Progenitor cell of endocrine pancreas (in vitro differentiated cells): ENCODE measurements at regions not wholly inside any gene's neighbourhood (a gene's known extent, or its start where the extent isn't known, plus 50 kb on each side); places are given as distances from the start of the nearest gene placed in this dataset.
A peak's percentile ranks its signal among the peaks of the same experiment; 100 is the strongest.
"Not testable (repeated sequence)": the region's sequence is repeated elsewhere in the genome, so short reads cannot be mapped to it uniquely, and the experiment has no call there.

Experiments used
- DNase-seq: peaks from one replicate; pipeline ENCODE4 v3.0.0; 2021; ENCODE audit warnings: low spot score; ENCODE audit not compliant: unreplicated experiment
- H3K27ac Mint-ChIP-seq: 2 replicates; pipeline ENCODE4 v1.8.0; 2021; ENCODE audit warnings: mild to moderate bottlenecking, moderate library complexity, mixed read lengths
- H3K27me3 Mint-ChIP-seq: 2 replicates; pipeline ENCODE4 v1.8.0; 2021; ENCODE audit warnings: mixed read lengths
- H3K36me3 Mint-ChIP-seq: 2 replicates; pipeline ENCODE4 v1.8.0; 2022; ENCODE audit warnings: mixed read lengths; ENCODE audit not compliant: insufficient read depth
- H3K4me1 Mint-ChIP-seq: 2 replicates; pipeline ENCODE4 v1.8.0; 2021; ENCODE audit warnings: low read depth, mixed read lengths
- H3K4me3 Mint-ChIP-seq: 2 replicates; pipeline ENCODE4 v1.8.0; 2021; ENCODE audit warnings: low read depth, mild to moderate bottlenecking, moderate library complexity, mixed read lengths
- H3K9me3 Mint-ChIP-seq: 2 replicates; pipeline ENCODE4 v1.8.0; 2021; ENCODE audit warnings: low read depth, mixed read lengths
- TF ChIP-seq, protein P1 (sequence below): fragments of 200-600 bp; sonication (generic); IDR thresholded peaks from one replicate; pipeline ENCODE4 v1.5.0; 2021; ENCODE audit warnings: antibody characterized with exemption, mild to moderate bottlenecking; ENCODE audit not compliant: unreplicated experiment

GRCh38 chr7:43054052-43054722, 58.3 kb upstream of the HECW1 start:
- Mint-ChIP-seq H3K36me3 (no peaks in the 10 kb centered on the region), H3K4me3 (no peak overlapping the region), H3K9me3 (peaks cover 20% of the 10 kb centered on the region), H3K27ac (no peak overlapping the region), H3K4me1 (no peaks in the 10 kb centered on the region), H3K27me3 (no peaks in the 10 kb centered on the region)
- DNase-seq: no peak
- TF ChIP-seq, protein P1, sequence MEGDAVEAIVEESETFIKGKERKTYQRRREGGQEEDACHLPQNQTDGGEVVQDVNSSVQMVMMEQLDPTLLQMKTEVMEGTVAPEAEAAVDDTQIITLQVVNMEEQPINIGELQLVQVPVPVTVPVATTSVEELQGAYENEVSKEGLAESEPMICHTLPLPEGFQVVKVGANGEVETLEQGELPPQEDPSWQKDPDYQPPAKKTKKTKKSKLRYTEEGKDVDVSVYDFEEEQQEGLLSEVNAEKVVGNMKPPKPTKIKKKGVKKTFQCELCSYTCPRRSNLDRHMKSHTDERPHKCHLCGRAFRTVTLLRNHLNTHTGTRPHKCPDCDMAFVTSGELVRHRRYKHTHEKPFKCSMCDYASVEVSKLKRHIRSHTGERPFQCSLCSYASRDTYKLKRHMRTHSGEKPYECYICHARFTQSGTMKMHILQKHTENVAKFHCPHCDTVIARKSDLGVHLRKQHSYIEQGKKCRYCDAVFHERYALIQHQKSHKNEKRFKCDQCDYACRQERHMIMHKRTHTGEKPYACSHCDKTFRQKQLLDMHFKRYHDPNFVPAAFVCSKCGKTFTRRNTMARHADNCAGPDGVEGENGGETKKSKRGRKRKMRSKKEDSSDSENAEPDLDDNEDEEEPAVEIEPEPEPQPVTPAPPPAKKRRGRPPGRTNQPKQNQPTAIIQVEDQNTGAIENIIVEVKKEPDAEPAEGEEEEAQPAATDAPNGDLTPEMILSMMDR: no peak

- no peaks in the 10 kb centered on the region for H3K27me3 Mint-ChIP-seq
- no peak overlapping the region for H3K4me3 Mint-ChIP-seq
- no peak for DNase-seq
- H3K9me3 Mint-ChIP-seq: peaks cover 7% of the 10 kb centered on the region
- no peaks in the 10 kb centered on the region for H3K36me3 Mint-ChIP-seq
- H3K27ac Mint-ChIP-seq: no peak overlapping the region
- TF ChIP-seq, protein P1: no peak
- no peaks in the 10 kb centered on the region for H3K4me1 Mint-ChIP-seq
Measured at GRCh38 chr7:43057141-43057540, 55.3 kb upstream of the HECW1 start.

DNA sequence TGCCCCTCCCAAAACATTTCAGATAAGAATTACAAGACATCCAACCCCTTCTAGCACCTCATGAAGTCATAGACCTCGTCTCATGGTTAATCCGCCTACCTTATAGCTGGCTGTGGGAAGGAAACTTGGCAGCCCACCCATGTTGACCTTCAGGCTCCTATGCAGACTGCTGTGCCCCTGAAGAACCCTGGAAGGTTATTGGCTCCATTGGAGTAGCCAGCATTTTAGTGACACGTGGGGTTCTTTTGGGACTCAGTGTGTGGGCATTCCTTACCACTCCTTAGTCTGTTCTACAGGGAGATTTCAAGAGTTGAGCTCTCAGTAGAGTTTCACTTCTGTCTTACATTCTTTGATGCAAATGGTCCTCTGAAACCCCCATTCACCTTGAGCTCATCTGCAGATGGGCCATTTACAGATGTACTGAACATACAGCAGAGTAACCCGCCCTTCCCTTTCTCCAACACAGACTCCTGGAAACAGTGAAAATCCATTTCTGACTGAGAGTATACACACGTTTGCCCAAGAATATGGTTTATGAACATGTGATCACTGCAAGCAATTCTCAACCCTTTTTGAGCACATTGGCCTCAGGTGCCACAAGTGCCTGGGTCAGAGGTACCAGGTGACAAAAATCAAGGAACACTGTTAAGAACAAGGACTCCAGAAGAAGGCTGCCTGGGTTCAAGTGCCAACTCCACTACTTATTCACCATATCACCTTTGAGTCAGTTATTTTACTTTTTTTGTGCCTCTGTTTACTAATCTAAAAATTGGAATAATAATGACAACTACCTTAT, 54.0 kb upstream of the HECW1 start:
- Mint-ChIP-seq H3K36me3 (no peaks in the 10 kb centered on the region), H3K27ac (no peak overlapping the region), H3K9me3 (peaks cover 7% of the 10 kb centered on the region), H3K4me1 (no peaks in the 10 kb centered on the region), H3K27me3 (no peaks in the 10 kb centered on the region), H3K4me3 (no peak overlapping the region)
- no peak for DNase-seq
- TF ChIP-seq, protein P1: no peak

DNA sequence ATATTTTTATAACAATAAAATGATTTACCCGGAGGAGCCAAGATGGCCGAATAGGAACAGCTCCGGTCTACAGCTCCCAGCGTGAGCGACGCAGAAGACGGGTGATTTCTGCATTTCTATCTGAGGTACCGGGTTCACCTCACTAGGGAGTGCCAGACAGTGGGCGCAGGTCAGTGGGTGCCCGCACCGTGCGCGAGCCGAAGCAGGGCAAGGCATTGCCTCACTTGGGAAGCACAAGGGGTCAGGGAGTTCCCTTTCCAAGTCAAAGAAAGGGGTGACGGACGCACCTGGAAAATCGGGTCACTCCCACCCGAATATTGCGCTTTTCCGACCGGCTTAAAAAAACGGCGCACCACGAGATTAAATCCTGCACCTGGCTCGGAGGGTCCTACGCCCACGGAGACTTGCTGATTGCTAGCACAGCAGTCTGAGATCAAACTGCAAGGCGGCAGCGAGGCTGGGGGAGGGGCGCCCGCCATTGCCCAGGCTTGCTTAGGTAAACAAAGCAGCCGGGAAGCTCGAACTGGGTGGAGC, 53.3 kb upstream of the HECW1 start:
- H3K4me3 Mint-ChIP-seq: peak overlapping the region; percentile 60
- H3K27me3 Mint-ChIP-seq, H3K9me3 Mint-ChIP-seq, H3K4me1 Mint-ChIP-seq, H3K27ac Mint-ChIP-seq, DNase-seq, H3K36me3 Mint-ChIP-seq: not testable (repeated sequence)
